GM19324 (cell line): ENCODE measurements at regions not wholly inside any gene's neighbourhood (a gene's known extent, or its start where the extent isn't known, plus 50 kb on each side); places are given as distances from the start of the nearest gene placed in this dataset.

Source experiments
- ATAC-seq: cut with Tn5 transposase; IDR thresholded peaks from one replicate; pipeline ENCODE4 v1.9.1; 2021; ENCODE audit warnings: mild to moderate bottlenecking, moderate library complexity; ENCODE audit not compliant: unreplicated experiment, low FRiP score

GRCh38 chr10:33820531-33820930 lies 486.1 kb upstream of the NRP1 start:
- ATAC-seq: no peak

DNA sequence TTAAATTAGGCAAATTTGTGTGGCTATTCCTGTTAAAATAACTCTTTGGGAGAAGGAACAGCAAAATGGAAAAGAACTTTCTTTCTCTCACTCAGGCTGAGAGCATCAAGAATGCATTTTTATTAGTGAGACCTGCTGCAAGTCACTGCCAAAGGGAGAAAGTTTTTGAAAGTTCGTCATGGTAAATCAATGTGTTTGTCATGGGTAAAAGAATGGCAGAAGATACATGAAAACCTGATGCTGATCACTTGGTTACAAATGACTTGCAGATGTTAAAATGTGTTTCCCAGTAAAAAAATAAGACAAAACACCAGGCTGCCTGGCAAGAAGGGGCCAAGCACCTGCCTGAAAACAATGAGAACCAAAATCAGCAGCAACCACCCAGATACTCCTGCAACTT lies 484.7 kb upstream of the NRP1 start:
- ATAC-seq: no peak

- no peak for ATAC-seq
Measured at GRCh38 chr10:33818343-33818742, 483.9 kb upstream of the NRP1 start.

DNA sequence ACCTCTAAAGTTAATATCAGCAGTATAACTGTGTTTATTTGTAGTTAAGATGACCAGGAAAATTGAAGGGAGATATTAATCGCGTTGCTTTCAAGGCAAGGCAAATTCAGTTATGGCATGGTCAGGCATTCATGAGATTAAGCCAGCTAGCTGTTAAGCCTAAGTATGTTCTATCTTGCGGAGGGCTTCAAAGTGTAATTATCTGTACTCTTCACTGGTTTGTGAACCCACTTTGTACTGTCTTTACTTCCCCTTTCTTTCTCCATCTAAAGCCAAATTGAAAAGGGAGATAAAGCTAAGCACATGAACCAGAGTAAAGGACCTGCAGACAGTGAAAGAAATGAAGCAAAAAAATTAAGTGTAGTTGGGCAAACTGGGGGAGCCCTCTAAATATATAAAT lies 483.1 kb upstream of the NRP1 start:
- ATAC-seq: no peak

- no peak for ATAC-seq
Measured at GRCh38 chr10:33815776-33816175, 481.3 kb upstream of the NRP1 start.

DNA sequence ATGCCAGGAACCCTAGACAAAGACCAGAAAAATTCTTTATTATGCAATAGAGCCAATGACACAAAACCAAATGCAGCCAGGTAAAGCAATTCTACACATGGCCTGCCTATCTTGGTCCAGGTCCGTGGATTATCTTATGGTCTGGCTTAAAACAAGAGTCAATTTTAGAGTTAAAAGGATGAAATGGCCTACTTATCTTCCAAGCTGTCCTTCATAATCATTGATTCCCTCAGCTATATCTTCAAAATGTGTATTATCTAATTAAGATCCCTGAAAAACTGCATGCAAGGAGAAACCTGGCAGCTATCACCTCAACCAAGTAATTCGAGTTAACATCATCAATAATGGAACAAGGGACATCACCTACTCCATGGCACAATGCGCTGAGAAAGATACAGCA lies 479.4 kb upstream of the NRP1 start:
- no peak for ATAC-seq

DNA sequence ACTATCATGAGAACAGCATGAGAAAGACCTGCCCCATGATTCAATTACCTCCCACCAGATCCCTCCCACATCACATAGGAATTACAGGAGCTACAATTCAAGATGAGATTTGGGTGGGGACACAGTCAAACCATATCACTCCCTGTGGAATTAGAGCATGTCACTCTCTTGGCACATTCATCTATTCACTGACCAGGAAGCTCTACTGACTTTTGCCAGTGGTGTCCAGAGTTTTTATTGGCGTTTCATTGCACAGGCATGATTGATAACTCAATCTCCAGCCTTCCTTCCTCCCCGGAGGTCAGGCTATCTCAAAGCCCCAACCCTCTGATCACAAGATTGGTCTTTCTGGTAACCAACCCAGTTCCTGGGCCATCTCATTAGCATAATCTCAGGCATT lies 478.9 kb upstream of the NRP1 start:
- no peak for ATAC-seq

DNA sequence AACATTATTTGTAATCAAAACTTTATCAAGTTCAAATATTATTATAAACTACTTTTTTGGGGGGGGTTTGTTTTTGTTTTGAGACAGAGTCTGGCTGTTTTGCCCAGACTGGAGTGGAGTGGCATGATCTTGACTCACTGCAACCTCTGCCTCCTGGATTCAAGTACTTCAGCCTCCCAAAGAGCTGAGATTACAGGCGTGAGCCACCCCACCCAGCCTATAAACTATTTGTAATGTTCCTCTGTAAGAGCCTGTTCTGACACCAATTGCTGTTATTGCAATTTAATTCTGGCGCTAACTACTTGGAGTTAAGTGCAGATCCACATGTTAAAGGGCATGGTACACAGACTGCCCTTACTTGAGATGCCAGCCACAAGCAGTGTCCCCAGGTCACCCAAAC lies 478.1 kb upstream of the NRP1 start:
- no peak for ATAC-seq

DNA sequence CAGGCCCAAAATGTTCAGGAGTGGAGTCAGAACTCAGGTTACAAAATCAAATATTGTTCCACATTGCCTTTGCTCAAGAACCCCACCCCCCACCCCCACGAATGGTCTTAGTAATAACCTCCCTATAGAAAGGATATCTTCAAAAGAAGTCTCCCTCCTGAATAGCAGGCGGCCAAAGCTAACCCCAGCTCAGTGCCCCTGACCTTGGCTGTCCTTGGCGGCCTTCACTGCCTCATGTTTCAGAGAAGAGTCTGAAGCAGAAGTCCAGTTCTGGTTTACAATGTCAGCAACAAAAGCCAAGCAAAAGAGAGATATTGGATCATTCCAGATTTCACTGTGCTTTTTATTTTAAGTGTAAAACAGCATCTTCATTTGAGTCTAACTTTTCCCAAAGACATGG lies 476.5 kb upstream of the NRP1 start:
- ATAC-seq: no peak

GRCh38 chr10:33809732-33810131 lies 475.3 kb upstream of the NRP1 start:
- ATAC-seq: no peak

- no peak for ATAC-seq
Measured at GRCh38 chr10:33808475-33808874, 474.0 kb upstream of the NRP1 start.

DNA sequence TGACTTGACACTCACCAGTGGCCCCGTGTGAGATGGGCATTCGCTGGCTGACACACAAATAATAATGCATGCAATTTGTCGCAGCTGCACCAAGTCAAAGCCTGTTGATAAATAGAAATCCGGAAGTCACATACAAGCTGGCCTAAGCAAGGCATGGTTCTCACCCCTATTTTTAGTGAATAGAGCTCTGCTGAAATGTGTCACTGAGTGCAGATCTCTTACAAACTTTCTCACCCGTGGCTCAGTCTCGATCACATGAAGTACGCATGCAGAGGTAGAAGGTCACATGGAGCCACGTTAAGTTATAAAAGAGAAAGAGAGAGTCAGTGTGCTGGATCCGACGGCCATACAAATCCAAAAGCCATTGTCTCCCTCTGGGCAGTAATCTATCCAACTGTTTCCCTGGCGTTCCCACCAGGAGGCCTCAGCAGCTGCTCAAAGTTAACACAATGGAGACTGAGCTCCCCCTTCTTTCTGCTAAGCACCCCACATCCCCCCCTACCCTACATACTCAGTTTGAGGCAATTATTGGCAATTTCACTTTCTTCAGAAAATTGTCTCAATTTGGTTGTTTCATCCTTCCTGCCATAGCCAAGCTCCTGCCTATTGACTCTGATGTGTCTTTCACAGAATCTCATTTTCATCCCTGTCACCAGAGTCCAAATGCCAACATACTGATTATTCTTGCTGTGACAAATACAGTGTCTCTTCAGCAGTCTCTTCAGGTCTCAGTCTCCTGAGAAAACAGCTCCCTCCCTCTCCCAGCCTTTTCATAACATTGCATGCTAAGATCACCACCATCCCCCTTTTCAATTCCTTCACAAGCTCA lies 473.3 kb upstream of the NRP1 start:
- ATAC-seq: no peak

DNA sequence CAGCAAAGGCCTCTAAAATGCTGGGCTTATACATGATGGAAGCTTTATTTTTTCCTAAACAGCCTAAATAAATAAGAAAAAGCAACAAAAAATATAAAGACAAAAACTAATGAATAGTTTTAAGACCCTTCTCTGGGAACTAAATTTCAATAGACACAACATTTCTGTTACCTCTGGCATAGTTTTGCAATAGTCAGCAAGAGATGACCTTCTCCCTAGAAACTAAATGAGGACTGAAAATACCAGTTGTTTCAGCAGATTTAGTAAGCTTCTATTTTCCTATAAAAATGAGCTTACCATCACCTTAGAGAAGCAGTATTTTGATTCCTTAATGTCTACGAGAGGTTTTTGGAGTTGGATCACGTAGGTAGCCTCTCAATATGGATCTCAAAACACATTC lies 471.4 kb upstream of the NRP1 start:
- no peak for ATAC-seq

DNA sequence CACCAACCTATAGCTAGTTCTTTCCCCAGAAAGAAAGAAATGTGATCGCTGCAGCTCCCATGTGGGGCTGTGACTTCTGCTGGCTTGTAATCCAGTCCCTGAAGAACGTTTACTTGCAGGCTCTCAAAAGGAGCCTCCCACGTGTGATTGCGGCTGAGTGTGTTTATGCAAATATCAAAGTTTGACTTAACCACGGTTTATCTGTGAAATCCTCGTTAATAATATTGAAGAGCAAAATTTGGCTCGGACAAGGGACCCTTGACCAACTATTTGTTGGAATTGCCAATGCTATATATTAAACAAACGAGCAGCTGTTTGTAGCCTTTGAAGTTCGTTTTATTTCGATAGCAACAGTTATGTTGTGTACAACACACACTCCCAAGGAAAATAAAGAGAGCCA lies 470.1 kb upstream of the NRP1 start:
- no peak for ATAC-seq

- ATAC-seq: no peak
Measured at GRCh38 chr10:33803248-33803647, 468.8 kb upstream of the NRP1 start.

DNA sequence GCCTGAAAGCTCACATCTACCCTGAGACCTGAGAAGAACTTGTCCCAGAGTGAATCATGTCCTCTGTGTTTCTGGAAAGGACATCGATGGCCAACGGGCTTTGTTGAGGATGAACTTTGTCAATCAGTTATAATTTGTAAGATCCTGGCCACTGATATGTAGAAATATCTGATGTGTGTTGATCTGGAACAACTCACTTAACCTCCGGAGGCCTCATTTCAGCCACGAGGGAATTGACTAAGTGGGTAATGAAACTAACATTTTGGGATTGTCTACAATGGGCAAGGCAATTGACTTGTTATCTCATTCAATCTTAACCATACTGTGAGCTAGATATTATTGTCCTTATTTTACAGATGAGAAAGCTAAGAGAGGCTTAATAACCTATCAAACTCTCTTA lies 468.1 kb upstream of the NRP1 start:
- ATAC-seq: no peak

DNA sequence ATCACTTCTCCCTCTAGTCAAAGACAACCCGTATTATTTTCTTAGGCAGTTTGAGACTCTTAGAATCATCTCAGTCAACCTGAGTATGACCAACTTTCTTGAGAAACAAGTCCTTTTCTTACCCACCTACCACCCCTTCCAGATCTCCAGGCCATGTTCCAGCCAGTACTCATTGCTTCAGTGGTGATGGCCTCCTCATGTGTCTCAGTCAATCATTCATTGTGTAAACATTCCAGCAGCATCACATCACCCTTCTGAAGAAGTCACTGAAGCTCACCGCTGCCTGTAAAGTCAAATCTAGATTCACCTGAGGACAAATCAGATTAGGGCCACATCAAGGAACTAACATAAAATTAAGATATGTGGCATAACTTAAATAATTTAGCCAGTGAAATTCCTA lies 467.2 kb upstream of the NRP1 start:
- no peak for ATAC-seq

DNA sequence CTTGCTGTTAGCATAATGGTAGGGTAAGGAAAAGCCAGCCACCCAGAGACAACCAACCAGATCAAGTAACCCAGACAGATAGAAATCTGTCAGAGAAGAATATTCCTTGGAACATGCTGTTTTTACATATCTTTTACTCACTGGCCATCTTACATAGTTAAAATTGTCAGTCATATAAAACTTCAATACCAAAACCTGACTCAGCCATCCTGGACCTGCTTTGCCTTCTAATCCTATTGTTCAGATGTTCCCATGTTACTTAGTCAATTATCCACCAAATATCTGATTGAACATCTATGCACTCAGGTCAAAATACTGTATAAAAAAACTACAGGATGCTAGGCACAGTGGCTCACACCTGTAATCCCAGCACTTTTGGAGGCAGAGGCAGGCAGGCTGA lies 466.5 kb upstream of the NRP1 start:
- ATAC-seq: no peak

- ATAC-seq: no peak
Measured at GRCh38 chr10:33800545-33800944, 466.1 kb upstream of the NRP1 start.

DNA sequence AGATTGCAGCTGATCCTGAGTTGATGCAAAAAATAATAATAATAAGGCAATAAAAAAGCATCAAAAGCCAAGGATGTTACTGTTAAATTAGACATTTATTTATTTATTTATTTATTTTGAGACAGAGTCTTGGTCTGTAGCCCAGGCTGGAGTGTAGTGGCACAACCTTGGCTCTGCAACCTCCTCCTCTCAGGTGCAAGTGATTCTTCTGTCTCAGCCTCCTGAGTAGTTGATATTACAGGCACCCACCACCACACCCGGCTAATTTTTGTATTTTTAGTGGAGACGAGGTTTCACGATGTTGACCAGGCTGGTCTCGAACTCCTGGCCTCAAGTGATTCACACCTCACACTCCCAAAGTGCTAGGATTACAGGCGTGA lies 465.5 kb upstream of the NRP1 start:
- ATAC-seq: no peak

- ATAC-seq: no peak
Measured at GRCh38 chr10:33799281-33799943, 464.9 kb upstream of the NRP1 start.

GRCh38 chr10:33798754-33799153 lies 464.3 kb upstream of the NRP1 start:
- ATAC-seq: no peak
